ENCODE measurements at regions not wholly inside any gene's neighbourhood (a gene's known extent, or its start where the extent isn't known, plus 50 kb on each side); places are given as distances from the start of the nearest gene placed in this dataset.
"Not testable (repeated sequence)": the region's sequence is repeated elsewhere in the genome, so short reads cannot be mapped to it uniquely, and the experiment has no call there.

DNA sequence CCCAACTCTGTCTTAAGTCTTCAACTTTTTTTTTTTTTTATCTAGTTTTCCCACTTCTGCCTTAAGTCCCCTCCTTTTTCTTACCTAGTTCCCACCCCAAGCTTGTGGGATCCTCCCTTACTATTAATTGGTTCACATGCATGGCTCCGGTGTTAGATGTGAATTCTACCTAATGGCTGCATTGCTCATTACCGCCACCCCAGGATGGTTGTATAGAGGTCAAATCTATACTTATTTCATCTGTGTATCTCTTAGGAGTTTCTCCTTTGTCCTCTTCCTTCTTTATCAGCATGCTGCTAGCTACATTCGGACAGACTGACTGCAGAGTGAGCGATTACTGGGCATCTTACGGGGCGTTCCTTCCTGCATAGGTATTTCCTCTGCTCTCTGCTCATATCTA, 605.7 kb upstream of the GRM7 start:
- DNase-seq (ENCODE audit: low read depth) = no peak

DNA sequence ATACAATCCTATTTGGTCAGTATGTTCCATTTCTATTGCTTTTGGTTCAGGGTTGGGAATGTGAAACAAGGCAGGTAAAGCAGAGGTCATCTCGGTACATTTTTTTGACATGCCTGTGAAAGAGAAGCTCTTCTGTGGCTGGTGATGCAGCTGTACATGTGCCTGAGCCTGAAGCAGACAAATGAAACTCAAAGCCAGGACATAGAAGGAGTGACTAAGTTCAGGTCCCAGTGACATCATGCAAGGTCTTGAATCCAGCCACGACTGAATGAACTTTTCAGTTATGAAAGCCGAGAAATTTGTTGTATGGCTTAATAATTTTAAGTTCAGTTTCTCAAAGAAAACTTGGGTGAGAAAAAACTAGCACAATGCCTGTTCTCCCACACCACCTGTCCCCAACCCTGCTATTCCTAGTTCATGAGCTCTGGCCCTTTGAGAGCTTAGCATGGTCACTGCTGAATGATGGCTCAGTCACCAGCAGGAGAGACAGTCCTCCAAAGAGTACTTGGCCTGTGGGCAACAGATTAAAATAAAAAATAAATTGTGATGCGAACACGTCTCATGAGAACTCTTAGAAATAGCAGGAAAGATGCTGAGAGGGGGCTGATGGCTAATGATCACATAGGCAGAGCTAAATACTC, 600.2 kb upstream of the GRM7 start:
- no peak for DNase-seq (ENCODE audit: low read depth)

GRCh38 chr3:6262010-6262409, 598.9 kb upstream of the GRM7 start:
- no peak for DNase-seq (ENCODE audit: low read depth)

GRCh38 chr3:6264036-6264435, 596.9 kb upstream of the GRM7 start:
- DNase-seq (ENCODE audit: low read depth) = no peak

GRCh38 chr3:6264906-6265305, 596.0 kb upstream of the GRM7 start:
- no peak for DNase-seq (ENCODE audit: low read depth)

DNA sequence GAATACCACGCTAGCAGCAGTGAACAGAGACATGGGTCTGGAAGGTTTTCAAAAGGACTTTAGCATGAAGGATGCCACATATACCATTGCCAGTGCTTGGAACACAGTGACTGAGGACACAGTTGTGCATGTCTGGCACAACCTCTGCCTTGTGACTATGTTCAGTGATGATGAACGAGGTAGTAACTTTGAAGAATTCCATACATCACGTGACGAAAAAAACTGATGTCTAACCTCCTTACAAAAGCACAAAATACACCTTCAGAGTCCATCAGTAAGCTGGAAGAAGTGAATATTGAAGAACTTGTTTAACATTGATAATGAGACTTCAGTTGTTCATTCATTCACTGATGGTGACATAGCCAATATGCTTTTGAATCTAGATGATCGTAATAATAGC, 594.8 kb upstream of the GRM7 start:
- DNase-seq (ENCODE audit: low read depth) = no peak

GRCh38 chr3:6273878-6274277, 587.0 kb upstream of the GRM7 start:
- DNase-seq (ENCODE audit: low read depth) = no peak

DNA sequence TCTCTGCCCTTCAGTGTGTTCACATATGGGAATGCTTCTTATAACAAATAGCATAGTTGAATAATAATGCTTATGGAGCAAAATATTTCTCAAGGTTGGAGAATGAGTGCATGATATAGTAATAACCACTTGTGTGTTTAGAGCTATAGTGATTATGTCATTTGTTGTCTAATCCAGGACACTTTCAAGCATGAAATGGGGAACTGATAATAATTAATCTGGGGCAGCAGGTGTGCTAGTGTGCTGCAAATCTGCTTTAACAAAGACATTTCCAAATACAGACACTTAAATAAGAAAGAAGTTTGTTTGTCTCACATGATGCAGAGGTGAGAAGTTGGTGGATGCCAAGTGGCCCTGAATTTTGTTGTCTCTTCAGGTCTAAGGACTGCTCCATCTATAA, 579.3 kb upstream of the GRM7 start:
- DNase-seq (ENCODE audit: low read depth) = no peak

- no peak for DNase-seq (ENCODE audit: low read depth)
Measured at GRCh38 chr3:6282918-6283317, 578.0 kb upstream of the GRM7 start.

- no peak for DNase-seq (ENCODE audit: low read depth)
Measured at GRCh38 chr3:6287088-6287875, 573.6 kb upstream of the GRM7 start.

- no peak for DNase-seq (ENCODE audit: low read depth)
Measured at GRCh38 chr3:6301626-6302025, 559.3 kb upstream of the GRM7 start.

DNA sequence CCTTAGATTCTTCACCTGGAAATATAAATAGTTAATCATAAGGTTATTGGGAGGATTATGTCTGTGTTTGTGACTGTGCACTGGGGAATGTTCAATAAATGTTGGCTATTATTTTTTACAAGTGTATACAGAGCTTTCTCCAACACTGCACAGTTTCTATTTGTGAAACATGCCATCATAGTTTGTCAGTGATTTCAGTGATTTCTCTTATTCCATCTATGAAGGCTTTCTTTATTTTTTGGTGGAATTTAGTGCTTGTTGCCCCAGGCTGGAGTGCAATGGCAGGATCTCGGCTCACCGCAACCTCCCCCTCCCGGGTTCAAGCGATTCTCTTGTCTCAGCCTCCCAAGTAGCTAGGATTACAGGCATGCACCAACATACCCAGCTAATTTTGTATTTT, 545.0 kb upstream of the GRM7 start:
- DNase-seq (ENCODE audit: low read depth) = no peak

GRCh38 chr3:6321999-6322398, 538.9 kb upstream of the GRM7 start:
- no peak for DNase-seq (ENCODE audit: low read depth)

DNA sequence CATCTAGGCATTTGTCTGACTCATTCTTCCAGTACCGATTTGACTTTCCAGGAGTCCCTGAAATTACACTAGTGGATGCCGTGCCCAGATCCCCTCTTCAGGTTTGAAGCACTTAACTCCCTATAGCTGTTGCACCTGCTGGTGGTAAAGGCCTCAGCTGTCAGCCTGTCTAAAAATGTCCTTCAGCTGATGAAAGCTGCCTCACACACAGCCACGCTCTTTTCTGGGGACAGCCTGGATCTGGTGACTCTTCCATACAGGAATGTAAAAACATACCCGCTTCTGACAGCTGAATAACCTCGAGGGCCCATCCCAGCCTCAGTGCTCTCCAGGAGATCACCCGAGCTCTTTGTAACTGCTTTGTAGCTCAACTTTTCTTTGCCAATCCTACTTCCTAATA, 534.1 kb upstream of the GRM7 start:
- DNase-seq (ENCODE audit: low read depth) = peak; percentile 64

- not testable (repeated sequence) for DNase-seq (ENCODE audit: low read depth)
Measured at GRCh38 chr3:6340980-6341325, 520.0 kb upstream of the GRM7 start.

DNA sequence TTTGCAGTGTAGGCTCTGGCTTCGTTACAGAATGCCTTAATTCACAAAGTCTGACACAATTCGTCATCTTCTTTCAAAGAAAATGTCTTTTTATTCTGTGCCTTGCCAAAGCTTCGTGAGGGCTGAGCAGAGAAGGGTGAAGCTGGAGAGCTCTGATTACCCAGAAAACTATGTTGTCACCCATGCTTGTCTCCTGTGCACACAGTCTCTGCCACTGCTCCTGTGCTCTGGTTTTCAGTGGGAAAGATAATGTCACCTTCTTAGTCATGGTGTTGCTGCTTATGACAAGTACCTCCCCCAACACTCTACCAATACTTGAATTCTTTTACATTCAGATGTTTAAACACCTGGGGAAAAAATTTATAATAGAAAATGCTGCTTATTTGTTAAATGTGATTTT, 509.2 kb upstream of the GRM7 start:
- DNase-seq (ENCODE audit: low read depth) = no peak

DNA sequence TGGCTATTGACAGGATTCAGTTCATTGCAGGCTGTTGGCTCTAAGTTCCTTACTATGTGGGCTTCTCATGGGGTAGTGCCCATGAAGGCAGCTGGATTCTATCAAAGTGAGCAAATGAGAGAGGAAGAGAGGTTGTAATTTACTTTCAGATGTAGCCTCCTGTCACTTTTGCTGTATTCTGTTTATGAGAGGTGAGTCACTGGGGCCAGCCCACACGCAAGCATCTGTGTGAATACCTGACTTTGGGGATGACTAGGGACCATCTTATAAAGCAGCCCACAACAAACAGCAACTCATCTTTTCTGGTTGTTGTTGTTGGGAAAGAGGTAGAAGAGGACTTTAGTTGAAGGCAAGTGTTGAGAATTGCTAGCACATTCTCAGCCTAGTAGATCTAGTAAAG, 506.3 kb upstream of the GRM7 start:
- DNase-seq (ENCODE audit: low read depth) = no peak

- no peak for DNase-seq (ENCODE audit: low read depth)
Measured at GRCh38 chr3:6362406-6362805, 498.5 kb upstream of the GRM7 start.

GRCh38 chr3:6367171-6367570, 493.7 kb upstream of the GRM7 start:
- no peak for DNase-seq (ENCODE audit: low read depth)

- DNase-seq (ENCODE audit: low read depth) = no peak
Measured at GRCh38 chr3:6392123-6392522, 468.8 kb upstream of the GRM7 start.

GRCh38 chr3:6394944-6395343, 466.0 kb upstream of the GRM7 start:
- no peak for DNase-seq (ENCODE audit: low read depth)

- DNase-seq (ENCODE audit: low read depth) = no peak
Measured at GRCh38 chr3:6396631-6397030, 464.3 kb upstream of the GRM7 start.

DNA sequence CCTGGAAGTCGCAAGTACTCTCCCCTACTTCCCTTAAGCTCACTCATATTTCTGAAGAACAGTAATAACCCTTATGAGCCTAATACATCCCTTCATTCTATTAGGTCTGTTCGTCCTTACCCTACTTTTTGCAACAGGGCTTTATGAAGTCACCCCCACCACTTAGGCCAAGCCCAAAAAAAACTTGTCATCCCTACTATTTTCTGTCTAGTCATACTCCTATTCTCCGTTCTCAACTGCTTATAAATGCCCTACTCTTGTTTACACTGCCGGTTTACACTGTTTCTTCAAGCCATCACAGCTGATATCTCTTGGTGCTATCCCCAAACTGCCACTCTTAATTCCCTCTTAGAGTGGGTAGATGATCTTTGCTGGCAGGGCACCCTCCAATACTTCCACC, 458.2 kb upstream of the GRM7 start:
- DNase-seq (ENCODE audit: low read depth) = not testable (repeated sequence)

Data from myocyte (in vitro differentiated cells).